GM23338 (cell line): ENCODE measurements at regions not wholly inside any gene's neighbourhood (a gene's known extent, or its start where the extent isn't known, plus 50 kb on each side); places are given as distances from the start of the nearest gene placed in this dataset.

Experiments
- ATAC-seq: fragments of 200-7000 bp; cut with Tn5 transposase; 3 replicates; pipeline ENCODE4 v1.9.1; 2020
- DNase-seq: peaks from one replicate; pipeline ENCODE4 v3.0.0-alpha.2; 2015; ENCODE audit warnings: low spot score
- H2AFZ ChIP-seq: fragments of 200-600 bp; sonication (generic); 2 replicates; pipeline ENCODE4 v1.8.0; 2016; ENCODE audit warnings: antibody characterized with exemption, mild to moderate bottlenecking, moderate library complexity
- H3F3A ChIP-seq: fragments of 200-600 bp; sonication (generic); replicated peaks from 2 replicates; pipeline ENCODE4 v1.8.0; 2017; ENCODE audit warnings: antibody characterized with exemption, mixed run types, low read depth
- H3K27ac ChIP-seq: fragments of 200-600 bp; sonication (generic); 2 replicates; pipeline ENCODE4 v1.6.1; 2016; ENCODE audit warnings: low read depth
- H3K27me3 ChIP-seq: fragments of 200-600 bp; sonication (generic); 2 replicates; pipeline ENCODE4 v1.8.0; 2016; ENCODE audit warnings: mild to moderate bottlenecking, mixed run types, moderate library complexity; ENCODE audit not compliant: insufficient read depth
- H3K36me3 ChIP-seq: fragments of 200-600 bp; sonication (generic); 2 replicates; pipeline ENCODE4 v1.8.0; 2016; ENCODE audit warnings: mild to moderate bottlenecking; ENCODE audit not compliant: insufficient read depth
- H3K4me1 ChIP-seq: fragments of 200-600 bp; sonication (generic); 2 replicates; pipeline ENCODE4 v1.8.0; 2016; ENCODE audit warnings: mild to moderate bottlenecking, moderate library complexity; ENCODE audit not compliant: insufficient read depth
- H3K4me2 ChIP-seq: fragments of 200-600 bp; sonication (generic); 2 replicates; pipeline ENCODE4 v1.7.1; 2017; ENCODE audit warnings: mixed run types
- H3K4me3 ChIP-seq: fragments of 200-600 bp; sonication (generic); 2 replicates; pipeline ENCODE4 v1.6.1; 2016; ENCODE audit warnings: mixed run types
- H3K79me2 ChIP-seq: fragments of 200-600 bp; sonication (generic); replicated peaks from 2 replicates; pipeline ENCODE4 v1.8.0; 2017; ENCODE audit warnings: mild to moderate bottlenecking; ENCODE audit not compliant: insufficient read depth
- H3K9me2 ChIP-seq: fragments of 200-600 bp; sonication (generic); 2 replicates; pipeline ENCODE4 v1.8.0; 2017; ENCODE audit not compliant: insufficient read depth
- H4K20me1 ChIP-seq: fragments of 200-600 bp; sonication (generic); replicated peaks from 2 replicates; pipeline ENCODE4 v1.8.0; 2017; ENCODE audit warnings: mild to moderate bottlenecking; ENCODE audit not compliant: insufficient read depth
- H3K27ac Mint-ChIP-seq: 2 replicates; pipeline ENCODE4 v1.8.0; 2020; ENCODE audit warnings: inconsistent platforms, mild to moderate bottlenecking, moderate library complexity, mixed read lengths
- H3K27me3 Mint-ChIP-seq: 3 replicates; pipeline ENCODE4 v1.8.0; 2022; ENCODE audit warnings: low read depth, mild to moderate bottlenecking, moderate library complexity, mixed read lengths, inconsistent platforms; ENCODE audit not compliant: insufficient read depth, poor library complexity
- H3K36me3 Mint-ChIP-seq: 3 replicates; pipeline ENCODE4 v1.8.0; 2021; ENCODE audit warnings: low read depth, mild to moderate bottlenecking, inconsistent platforms, moderate library complexity, mixed read lengths
- H3K4me1 Mint-ChIP-seq: 3 replicates; pipeline ENCODE4 v1.8.0; 2020; ENCODE audit warnings: mild to moderate bottlenecking, inconsistent platforms, mixed read lengths
- H3K4me3 Mint-ChIP-seq: 3 replicates; pipeline ENCODE4 v1.8.0; 2021; ENCODE audit warnings: moderate library complexity, mild to moderate bottlenecking, inconsistent platforms, mixed read lengths
- H3K9me3 Mint-ChIP-seq: 3 replicates; pipeline ENCODE4 v1.8.0; 2020; ENCODE audit warnings: moderate library complexity, mild to moderate bottlenecking, inconsistent platforms, mixed read lengths
- CREB1 ChIP-seq: fragments of 250-450 bp; sonication (Bioruptor Pico); IDR thresholded peaks from 2 replicates; pipeline ENCODE4 v1.5.0; 2020; ENCODE audit warnings: low read depth, mild to moderate bottlenecking, moderate library complexity
- EZH2 ChIP-seq: fragments of 200-600 bp; sonication (generic); IDR thresholded peaks from one replicate; pipeline ENCODE4 v1.8.0; 2017; ENCODE audit warnings: antibody characterized with exemption, mild to moderate bottlenecking, low read depth; ENCODE audit not compliant: unreplicated experiment
- EZH2phosphoT487 ChIP-seq: fragments of 200-600 bp; sonication (generic); IDR thresholded peaks from one replicate; pipeline ENCODE4 v1.8.1; 2018; ENCODE audit warnings: antibody characterized with exemption; ENCODE audit not compliant: unreplicated experiment
- JUNB ChIP-seq: IDR thresholded peaks from one replicate; pipeline ENCODE4 v1.6.1; 2016; ENCODE audit warnings: antibody characterized with exemption; ENCODE audit not compliant: unreplicated experiment
- NANOG ChIP-seq: IDR thresholded peaks from 2 replicates; pipeline ENCODE4 v1.6.1; 2016; ENCODE audit warnings: antibody characterized with exemption, borderline replicate concordance
- POLR2AphosphoS5 ChIP-seq: IDR thresholded peaks from 2 replicates; pipeline ENCODE4 v1.6.1; 2016; ENCODE audit warnings: antibody characterized with exemption, low read depth
- STAT1 ChIP-seq: IDR thresholded peaks from one replicate; pipeline ENCODE4 v1.6.1; 2016; ENCODE audit warnings: antibody characterized with exemption; ENCODE audit not compliant: unreplicated experiment
- ZNF114 ChIP-seq: fragments of 250-450 bp; sonication (Bioruptor Pico); IDR thresholded peaks from 2 replicates; pipeline ENCODE4 v1.5.0; 2020; ENCODE audit warnings: mild to moderate bottlenecking, moderate library complexity
- ZNF331 ChIP-seq: fragments of 250-450 bp; sonication (Bioruptor Pico); IDR thresholded peaks from 2 replicates; pipeline ENCODE4 v1.5.0; 2020; ENCODE audit warnings: low read depth, mild to moderate bottlenecking, moderate library complexity
- TF ChIP-seq, protein P1 (sequence below): IDR thresholded peaks from one replicate; pipeline ENCODE4 v1.6.1; 2018; ENCODE audit warnings: antibody characterized with exemption; ENCODE audit not compliant: unreplicated experiment
- TF ChIP-seq, protein P2 (sequence below): fragments of 250-450 bp; sonication (Bioruptor Pico); IDR thresholded peaks from 2 replicates; pipeline ENCODE4 v1.5.0; 2020; ENCODE audit warnings: mild to moderate bottlenecking, moderate library complexity
- TF ChIP-seq, protein P3 (sequence below), 2 experiments: fragments of 200-600 bp in 1 of 2; sonication (generic) in 1 of 2; conservative IDR thresholded peaks; 2 replicates each; pipeline versions ENCODE4 v1.5.1 to v1.6.1; 2016 to 2017; ENCODE audit warnings: antibody characterized with exemption in 2 of 2, low read depth in 2 of 2, mild to moderate bottlenecking in 2 of 2, moderate library complexity in 1 of 2
- TF ChIP-seq, protein P4 (sequence below): IDR thresholded peaks from 2 replicates; pipeline ENCODE4 v1.6.1; 2016; ENCODE audit warnings: antibody characterized with exemption

DNA sequence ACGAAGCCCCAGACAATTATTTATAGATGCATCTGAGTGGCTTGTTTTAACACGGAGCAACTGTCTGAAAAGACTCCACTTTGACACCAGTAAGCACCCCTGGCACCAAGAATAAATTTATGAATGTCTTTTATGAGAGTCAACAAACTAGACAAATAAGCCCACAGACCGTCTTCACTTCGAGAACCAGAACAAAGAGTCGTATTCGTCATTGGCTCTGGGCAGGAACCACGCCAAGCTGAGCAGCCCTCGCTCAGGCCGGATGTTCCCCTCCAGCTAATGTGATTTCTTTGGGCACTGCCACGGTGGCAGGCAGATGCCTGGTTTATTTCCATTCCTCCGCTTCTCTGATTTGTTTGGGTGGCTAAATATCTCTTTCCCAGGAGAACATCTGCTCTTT, 91.9 kb upstream of the STC2 start:
- Mint-ChIP-seq H3K9me3 (peaks cover 33% of the 10 kb centered on the region), H3K36me3 (no peaks in the 10 kb centered on the region), H3K27me3 (no peaks in the 10 kb centered on the region), H3K4me3 (no peak overlapping the region), H3K4me1 (no peaks in the 10 kb centered on the region), H3K27ac (no peak overlapping the region)
- no peak overlapping the region for H2AFZ ChIP-seq
- H3K4me2 ChIP-seq: no peak overlapping the region
- H4K20me1 ChIP-seq: no peaks in the 10 kb centered on the region
- no peaks in the 10 kb centered on the region for H3F3A ChIP-seq
- no peaks in the 10 kb centered on the region for H3K79me2 ChIP-seq
- H3K27me3 ChIP-seq: no peaks in the 10 kb centered on the region
- TF ChIP-seq ZNF114 (no peak), EZH2phosphoT487 (no peak), STAT1 (no peak), EZH2 (no peak), ZNF331 (CRISPR knock-in tag) (no peak), CREB1 (CRISPR knock-in tag) (no peak), NANOG (no peak), JUNB (no peak), POLR2AphosphoS5 (no peak)
- TF ChIP-seq, protein P1, sequence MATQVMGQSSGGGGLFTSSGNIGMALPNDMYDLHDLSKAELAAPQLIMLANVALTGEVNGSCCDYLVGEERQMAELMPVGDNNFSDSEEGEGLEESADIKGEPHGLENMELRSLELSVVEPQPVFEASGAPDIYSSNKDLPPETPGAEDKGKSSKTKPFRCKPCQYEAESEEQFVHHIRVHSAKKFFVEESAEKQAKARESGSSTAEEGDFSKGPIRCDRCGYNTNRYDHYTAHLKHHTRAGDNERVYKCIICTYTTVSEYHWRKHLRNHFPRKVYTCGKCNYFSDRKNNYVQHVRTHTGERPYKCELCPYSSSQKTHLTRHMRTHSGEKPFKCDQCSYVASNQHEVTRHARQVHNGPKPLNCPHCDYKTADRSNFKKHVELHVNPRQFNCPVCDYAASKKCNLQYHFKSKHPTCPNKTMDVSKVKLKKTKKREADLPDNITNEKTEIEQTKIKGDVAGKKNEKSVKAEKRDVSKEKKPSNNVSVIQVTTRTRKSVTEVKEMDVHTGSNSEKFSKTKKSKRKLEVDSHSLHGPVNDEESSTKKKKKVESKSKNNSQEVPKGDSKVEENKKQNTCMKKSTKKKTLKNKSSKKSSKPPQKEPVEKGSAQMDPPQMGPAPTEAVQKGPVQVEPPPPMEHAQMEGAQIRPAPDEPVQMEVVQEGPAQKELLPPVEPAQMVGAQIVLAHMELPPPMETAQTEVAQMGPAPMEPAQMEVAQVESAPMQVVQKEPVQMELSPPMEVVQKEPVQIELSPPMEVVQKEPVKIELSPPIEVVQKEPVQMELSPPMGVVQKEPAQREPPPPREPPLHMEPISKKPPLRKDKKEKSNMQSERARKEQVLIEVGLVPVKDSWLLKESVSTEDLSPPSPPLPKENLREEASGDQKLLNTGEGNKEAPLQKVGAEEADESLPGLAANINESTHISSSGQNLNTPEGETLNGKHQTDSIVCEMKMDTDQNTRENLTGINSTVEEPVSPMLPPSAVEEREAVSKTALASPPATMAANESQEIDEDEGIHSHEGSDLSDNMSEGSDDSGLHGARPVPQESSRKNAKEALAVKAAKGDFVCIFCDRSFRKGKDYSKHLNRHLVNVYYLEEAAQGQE: no peak
- TF ChIP-seq, protein P2, sequence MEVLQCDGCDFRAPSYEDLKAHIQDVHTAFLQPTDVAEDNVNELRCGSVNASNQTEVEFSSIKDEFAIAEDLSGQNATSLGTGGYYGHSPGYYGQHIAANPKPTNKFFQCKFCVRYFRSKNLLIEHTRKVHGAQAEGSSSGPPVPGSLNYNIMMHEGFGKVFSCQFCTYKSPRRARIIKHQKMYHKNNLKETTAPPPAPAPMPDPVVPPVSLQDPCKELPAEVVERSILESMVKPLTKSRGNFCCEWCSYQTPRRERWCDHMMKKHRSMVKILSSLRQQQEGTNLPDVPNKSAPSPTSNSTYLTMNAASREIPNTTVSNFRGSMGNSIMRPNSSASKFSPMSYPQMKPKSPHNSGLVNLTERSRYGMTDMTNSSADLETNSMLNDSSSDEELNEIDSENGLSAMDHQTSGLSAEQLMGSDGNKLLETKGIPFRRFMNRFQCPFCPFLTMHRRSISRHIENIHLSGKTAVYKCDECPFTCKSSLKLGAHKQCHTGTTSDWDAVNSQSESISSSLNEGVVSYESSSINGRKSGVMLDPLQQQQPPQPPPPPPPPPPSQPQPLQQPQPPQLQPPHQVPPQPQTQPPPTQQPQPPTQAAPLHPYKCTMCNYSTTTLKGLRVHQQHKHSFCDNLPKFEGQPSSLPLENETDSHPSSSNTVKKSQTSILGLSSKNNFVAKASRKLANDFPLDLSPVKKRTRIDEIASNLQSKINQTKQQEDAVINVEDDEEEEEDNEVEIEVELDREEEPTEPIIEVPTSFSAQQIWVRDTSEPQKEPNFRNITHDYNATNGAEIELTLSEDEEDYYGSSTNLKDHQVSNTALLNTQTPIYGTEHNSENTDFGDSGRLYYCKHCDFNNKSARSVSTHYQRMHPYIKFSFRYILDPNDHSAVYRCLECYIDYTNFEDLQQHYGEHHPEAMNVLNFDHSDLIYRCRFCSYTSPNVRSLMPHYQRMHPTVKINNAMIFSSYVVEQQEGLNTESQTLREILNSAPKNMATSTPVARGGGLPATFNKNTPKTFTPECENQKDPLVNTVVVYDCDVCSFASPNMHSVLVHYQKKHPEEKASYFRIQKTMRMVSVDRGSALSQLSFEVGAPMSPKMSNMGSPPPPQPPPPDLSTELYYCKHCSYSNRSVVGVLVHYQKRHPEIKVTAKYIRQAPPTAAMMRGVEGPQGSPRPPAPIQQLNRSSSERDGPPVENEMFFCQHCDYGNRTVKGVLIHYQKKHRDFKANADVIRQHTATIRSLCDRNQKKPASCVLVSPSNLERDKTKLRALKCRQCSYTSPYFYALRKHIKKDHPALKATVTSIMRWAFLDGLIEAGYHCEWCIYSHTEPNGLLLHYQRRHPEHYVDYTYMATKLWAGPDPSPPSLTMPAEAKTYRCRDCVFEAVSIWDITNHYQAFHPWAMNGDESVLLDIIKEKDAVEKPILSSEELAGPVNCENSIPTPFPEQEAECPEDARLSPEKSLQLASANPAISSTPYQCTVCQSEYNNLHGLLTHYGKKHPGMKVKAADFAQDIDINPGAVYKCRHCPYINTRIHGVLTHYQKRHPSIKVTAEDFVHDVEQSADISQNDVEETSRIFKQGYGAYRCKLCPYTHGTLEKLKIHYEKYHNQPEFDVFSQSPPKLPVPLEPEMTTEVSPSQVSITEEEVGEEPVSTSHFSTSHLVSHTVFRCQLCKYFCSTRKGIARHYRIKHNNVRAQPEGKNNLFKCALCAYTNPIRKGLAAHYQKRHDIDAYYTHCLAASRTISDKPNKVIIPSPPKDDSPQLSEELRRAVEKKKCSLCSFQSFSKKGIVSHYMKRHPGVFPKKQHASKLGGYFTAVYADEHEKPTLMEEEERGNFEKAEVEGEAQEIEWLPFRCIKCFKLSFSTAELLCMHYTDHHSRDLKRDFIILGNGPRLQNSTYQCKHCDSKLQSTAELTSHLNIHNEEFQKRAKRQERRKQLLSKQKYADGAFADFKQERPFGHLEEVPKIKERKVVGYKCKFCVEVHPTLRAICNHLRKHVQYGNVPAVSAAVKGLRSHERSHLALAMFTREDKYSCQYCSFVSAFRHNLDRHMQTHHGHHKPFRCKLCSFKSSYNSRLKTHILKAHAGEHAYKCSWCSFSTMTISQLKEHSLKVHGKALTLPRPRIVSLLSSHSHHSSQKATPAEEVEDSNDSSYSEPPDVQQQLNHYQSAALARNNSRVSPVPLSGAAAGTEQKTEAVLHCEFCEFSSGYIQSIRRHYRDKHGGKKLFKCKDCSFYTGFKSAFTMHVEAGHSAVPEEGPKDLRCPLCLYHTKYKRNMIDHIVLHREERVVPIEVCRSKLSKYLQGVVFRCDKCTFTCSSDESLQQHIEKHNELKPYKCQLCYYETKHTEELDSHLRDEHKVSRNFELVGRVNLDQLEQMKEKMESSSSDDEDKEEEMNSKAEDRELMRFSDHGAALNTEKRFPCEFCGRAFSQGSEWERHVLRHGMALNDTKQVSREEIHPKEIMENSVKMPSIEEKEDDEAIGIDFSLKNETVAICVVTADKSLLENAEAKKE (CRISPR knock-in tag): no peak
- TF ChIP-seq, protein P3, sequence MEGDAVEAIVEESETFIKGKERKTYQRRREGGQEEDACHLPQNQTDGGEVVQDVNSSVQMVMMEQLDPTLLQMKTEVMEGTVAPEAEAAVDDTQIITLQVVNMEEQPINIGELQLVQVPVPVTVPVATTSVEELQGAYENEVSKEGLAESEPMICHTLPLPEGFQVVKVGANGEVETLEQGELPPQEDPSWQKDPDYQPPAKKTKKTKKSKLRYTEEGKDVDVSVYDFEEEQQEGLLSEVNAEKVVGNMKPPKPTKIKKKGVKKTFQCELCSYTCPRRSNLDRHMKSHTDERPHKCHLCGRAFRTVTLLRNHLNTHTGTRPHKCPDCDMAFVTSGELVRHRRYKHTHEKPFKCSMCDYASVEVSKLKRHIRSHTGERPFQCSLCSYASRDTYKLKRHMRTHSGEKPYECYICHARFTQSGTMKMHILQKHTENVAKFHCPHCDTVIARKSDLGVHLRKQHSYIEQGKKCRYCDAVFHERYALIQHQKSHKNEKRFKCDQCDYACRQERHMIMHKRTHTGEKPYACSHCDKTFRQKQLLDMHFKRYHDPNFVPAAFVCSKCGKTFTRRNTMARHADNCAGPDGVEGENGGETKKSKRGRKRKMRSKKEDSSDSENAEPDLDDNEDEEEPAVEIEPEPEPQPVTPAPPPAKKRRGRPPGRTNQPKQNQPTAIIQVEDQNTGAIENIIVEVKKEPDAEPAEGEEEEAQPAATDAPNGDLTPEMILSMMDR (conservative IDR thresholded peaks at IDR 0.05; ENCODE audit: low read depth in 2 of 2): no peak
- TF ChIP-seq, protein P4, sequence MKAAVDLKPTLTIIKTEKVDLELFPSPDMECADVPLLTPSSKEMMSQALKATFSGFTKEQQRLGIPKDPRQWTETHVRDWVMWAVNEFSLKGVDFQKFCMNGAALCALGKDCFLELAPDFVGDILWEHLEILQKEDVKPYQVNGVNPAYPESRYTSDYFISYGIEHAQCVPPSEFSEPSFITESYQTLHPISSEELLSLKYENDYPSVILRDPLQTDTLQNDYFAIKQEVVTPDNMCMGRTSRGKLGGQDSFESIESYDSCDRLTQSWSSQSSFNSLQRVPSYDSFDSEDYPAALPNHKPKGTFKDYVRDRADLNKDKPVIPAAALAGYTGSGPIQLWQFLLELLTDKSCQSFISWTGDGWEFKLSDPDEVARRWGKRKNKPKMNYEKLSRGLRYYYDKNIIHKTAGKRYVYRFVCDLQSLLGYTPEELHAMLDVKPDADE: no peak
- no peaks in the 10 kb centered on the region for H3K4me1 ChIP-seq
- DNase-seq: no peak
- H3K4me3 ChIP-seq: no peak overlapping the region
- 0 out of 2 replicates have a peak, but pooled peaks cover 2% of the 10 kb centered on the region for H3K9me2 ChIP-seq
- H3K36me3 ChIP-seq: no peaks in the 10 kb centered on the region
- H3K27ac ChIP-seq: no peak overlapping the region
- ATAC-seq: no peak
